Adrenal gland (tissue), 5 donors: ENCODE measurements at regions not wholly inside any gene's neighbourhood (a gene's known extent, or its start where the extent isn't known, plus 50 kb on each side); places are given as distances from the start of the nearest gene placed in this dataset.

Experiments used
- POLR2A ChIP-seq, 2 donors: fragments of 450-650 bp; IDR thresholded peaks; one replicate each; pipeline ENCODE4 v1.6.1; 2017; ENCODE audit warnings: antibody characterized with exemption in 2 of 2, mild to moderate bottlenecking in 2 of 2, moderate library complexity in 1 of 2
- TF ChIP-seq, protein P1 (sequence below), 6 experiments: fragments of 450-650 bp in 4 of 6; fragments of 200-600 bp in 2 of 6; sonication (generic) in 1 of 6; IDR thresholded peaks; 1 replicate in 5 of 6; 2 replicates in 1 of 6; pipeline versions ENCODE4 v1.5.1 to v1.8.0; 2016 to 2021; ENCODE audit warnings: antibody characterized with exemption in 6 of 6, mild to moderate bottlenecking in 2 of 6, moderate library complexity in 1 of 6
- donor health status: DM: no; HTN: no; CAD: no.

DNA sequence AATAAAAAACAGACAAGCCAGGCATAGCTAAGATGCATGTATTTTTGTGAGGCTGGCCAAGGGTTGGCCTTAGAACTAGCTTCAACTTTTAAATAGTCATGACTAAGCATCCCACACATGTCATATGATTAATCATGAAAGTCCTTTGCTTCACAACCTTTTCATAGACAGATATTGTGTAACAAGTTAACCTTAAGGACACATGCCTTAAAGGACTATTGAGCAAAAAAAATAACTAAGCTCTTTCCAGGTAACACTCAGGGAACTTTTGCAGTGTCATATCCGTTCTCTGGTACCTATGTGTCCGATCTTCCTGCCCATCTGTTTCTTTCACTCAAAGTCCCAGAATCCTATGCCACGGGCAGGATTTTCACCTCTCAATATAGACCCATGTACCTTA, 498.4 kb downstream of the STK39 start:
- TF ChIP-seq POLR2A (IDR thresholded peaks at IDR 0.05) = no peak
- TF ChIP-seq, protein P1, sequence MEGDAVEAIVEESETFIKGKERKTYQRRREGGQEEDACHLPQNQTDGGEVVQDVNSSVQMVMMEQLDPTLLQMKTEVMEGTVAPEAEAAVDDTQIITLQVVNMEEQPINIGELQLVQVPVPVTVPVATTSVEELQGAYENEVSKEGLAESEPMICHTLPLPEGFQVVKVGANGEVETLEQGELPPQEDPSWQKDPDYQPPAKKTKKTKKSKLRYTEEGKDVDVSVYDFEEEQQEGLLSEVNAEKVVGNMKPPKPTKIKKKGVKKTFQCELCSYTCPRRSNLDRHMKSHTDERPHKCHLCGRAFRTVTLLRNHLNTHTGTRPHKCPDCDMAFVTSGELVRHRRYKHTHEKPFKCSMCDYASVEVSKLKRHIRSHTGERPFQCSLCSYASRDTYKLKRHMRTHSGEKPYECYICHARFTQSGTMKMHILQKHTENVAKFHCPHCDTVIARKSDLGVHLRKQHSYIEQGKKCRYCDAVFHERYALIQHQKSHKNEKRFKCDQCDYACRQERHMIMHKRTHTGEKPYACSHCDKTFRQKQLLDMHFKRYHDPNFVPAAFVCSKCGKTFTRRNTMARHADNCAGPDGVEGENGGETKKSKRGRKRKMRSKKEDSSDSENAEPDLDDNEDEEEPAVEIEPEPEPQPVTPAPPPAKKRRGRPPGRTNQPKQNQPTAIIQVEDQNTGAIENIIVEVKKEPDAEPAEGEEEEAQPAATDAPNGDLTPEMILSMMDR (IDR thresholded peaks at IDR 0.05) = no peak
